DLD1 (cell line): ENCODE measurements at regions not wholly inside any gene's neighbourhood (a gene's known extent, or its start where the extent isn't known, plus 50 kb on each side); places are given as distances from the start of the nearest gene placed in this dataset.

Experiments used
- in situ Hi-C: cut with HindIII; loops from 2 replicates; pipeline ENCODE4 v1.10.0; 2017; ENCODE audit warnings: low sequenced_read_pairs

- in situ Hi-C loops, result no loop called here
These were observed 804.3 kb downstream of the CDH11 start for GRCh38 chr16:64317601-64318000.

- in situ Hi-C loops, result no loop called here
These were observed 808.1 kb downstream of the CDH11 start for GRCh38 chr16:64313726-64314125.

- in situ Hi-C loops, result no loop called here
These were observed 808.9 kb downstream of the CDH11 start for GRCh38 chr16:64312980-64313379.

DNA sequence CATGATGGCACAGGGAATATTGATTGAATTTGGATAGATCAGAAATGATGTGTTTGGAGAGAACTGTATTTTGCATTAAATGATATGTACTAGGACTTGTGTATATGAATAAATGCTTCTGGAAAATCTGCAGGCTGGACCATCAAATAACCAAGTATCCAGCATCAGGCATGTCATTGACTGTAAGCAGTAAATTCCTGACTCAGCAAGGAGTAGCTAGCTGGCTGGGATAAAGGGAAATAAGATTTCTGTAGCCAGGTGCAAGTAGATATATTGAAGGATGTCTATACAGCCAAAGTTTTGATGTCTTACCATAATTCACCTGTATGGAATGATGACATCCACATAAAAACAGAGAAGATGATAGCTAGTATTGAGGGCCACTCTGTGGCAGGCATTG is 809.6 kb downstream of the CDH11 start:
- in situ Hi-C loops, result no loop called here

DNA sequence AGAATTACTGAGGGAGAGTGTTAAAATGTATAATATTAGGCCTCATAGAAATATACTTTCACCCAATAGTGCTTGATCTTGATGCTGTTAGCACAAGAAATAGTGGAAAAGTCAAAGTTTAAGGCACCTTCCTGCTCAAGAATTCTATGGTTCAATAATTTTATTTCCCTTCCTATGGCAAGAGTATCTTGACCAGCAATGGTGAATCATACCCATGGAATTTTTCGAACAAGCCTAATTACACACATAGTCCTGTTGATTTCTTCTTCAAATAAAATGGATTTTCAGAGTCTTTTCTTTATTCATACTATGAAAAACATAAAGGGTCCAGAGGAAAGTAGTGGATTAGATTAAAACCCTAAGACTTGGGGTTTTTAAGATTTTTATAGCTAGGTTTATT is 810.6 kb downstream of the CDH11 start:
- in situ Hi-C loops, result no loop called here

DNA sequence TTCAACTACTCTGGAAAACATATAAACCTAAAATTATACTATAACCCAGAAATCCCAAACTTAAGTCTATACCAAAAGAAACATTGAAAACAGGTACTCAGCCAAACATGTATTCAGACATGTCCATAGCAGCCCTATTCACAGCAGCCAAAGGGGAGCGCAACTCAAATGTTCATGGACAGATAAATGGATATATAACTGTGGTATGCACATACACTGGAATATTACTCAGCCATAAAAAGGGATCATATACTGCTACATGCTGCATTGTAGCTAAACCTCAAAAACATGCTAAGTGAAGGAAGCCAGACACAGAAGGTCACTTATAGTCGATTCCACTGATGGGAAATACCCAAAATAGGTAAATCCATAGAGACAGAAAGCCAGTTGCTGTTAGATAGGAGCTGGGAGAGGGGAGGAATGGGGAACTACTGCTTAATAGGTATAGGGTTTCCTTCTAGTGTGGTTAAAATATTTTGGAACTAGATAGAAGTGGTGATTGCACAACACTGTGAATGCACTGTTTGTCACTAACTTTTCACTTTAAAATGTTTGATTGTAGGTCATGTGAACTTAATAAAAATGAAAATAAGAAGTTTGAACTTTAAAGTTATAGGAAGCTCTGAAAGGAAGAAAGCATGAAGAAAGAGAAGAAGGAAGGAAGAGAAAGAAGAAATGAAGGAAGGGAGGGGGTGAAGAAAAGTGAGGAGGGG is 812.3 kb downstream of the CDH11 start:
- in situ Hi-C loops, result no loop called here

DNA sequence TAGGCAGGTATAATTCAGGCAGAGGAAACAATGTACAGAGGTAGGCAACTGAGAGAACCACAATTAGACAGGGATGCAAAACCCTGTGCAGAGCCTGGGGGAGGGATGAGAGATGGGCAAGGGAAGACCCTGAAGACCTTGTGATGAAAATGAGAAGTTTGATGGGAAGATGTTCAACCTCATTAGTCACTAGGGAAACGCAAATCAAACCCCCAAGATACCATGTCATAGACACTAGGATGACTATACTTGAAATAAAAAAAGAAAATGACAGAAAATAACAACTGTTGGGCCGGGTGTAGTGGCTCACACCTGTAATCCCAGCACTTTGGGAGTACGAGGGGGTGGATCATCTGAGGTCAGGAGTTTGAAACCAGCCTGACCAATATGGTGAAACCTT is 813.1 kb downstream of the CDH11 start:
- in situ Hi-C loops, result no loop called here

GRCh38 chr16:64307431-64307830 is 814.4 kb downstream of the CDH11 start:
- in situ Hi-C loops, result no loop called here

DNA sequence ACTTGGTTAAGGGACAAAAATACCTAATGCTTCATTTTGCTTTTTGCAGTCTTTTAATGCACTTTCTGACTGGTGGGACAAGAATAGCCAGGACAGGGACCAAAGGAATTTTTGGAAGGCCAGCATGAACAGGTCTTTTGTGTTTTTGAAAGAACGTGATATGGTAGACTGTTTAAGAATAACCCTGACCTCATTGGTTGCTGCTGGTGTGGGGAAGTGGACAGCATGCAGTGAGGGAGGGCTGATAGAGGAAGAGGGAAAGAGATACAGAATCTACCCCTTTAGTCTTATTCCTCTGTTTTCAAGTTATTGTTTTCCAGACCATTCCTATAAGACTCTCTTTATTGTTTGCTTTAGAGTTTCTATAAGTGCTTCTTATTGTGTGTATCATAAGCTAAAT is 816.2 kb downstream of the CDH11 start:
- in situ Hi-C loops, result no loop called here

- in situ Hi-C loops, result no loop called here
These were observed 816.9 kb downstream of the CDH11 start for GRCh38 chr16:64304951-64305350.

DNA sequence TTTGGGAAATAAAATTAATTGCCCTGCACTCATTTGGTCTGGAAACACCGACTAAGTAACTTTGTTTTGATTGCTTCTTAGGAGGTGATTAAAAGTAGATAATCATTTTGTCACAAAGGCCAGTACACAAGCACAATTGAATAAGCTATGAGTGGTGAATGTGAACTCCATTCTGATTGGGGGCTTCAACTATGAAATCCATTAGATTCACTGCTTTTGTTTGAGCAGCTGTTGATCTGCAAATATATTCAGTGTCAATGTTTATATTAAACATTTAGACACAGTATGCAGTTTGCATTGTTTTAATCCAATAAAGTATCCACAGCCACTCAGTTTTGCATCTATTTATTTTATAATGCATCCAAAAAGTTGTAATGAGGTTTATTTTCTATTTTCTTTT is 817.5 kb downstream of the CDH11 start:
- in situ Hi-C loops, result no loop called here

DNA sequence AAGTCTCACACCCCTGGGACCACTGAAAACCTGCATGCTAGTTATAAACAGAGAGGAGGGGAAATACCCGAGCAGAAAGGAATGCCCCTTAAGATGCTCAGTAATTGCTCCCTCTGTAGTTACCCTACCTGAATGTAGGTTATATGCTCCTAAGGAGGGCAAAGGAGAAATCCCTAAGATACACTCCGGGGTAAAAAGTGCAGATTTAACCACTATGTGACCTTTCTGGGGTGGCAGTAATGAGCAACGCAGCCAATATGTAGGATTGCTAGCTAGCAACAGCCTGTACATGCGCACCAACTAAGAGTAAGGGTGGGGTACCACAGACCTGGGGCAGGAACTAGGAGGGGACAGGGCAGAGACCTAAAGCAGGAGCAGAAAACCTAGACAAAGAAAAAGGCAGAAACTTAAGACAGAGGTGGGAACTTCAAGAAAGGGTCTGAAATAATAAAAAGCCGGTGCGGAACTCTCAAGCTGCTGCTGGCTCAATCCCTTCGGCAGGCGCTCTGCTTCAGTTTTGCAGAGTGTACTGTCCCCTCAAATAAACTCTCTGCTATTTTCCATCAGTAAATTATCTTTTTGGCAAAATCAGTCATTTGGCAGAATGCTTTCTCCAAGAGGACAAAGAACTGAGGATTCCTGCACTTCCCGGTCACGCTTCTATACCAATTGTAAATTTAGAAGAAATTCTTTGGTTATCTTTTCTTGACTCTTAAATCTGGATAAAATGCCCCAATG is 823.8 kb downstream of the CDH11 start:
- in situ Hi-C loops, result no loop called here

GRCh38 chr16:64295466-64295865 is 826.4 kb downstream of the CDH11 start:
- in situ Hi-C loops, result no loop called here

GRCh38 chr16:64292953-64293352 is 828.9 kb downstream of the CDH11 start:
- in situ Hi-C loops, result no loop called here

DNA sequence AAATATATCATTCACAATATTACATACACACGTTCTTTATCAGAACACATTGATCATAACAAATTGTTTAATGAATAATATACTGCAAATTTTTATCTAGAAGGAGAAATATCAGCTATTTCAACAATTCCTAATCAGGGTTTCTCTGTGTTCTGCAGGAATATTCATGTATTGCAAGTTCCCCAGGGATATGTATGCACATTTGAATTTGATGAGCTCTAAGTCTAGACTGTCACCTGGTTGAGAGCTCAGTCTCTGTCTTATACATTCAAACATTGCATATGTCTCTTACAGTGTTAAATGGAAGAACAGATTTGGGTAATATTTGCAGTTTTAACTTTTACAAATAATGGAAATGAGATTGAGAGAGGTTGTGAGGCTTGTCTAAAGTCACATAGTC is 829.7 kb downstream of the CDH11 start:
- in situ Hi-C loops, result no loop called here

DNA sequence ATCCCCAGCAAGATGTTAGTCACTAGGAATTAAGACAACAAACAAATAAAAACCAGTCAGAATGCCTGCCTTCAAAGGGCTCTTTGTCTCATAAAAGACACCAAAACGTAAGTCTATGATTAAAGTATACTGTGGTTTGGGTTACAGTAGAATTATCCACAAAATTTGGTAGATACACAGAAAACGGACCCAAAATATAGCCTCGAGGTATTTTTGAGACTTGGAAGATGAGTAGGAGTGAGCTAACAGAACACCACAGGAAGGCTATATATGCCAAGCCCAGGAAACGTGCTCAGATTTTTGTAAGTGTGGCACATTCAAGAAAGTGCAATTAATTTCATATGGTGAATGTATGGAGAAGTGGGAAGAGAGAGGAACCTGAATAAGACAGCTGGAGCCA is 831.4 kb downstream of the CDH11 start:
- in situ Hi-C loops, result no loop called here

DNA sequence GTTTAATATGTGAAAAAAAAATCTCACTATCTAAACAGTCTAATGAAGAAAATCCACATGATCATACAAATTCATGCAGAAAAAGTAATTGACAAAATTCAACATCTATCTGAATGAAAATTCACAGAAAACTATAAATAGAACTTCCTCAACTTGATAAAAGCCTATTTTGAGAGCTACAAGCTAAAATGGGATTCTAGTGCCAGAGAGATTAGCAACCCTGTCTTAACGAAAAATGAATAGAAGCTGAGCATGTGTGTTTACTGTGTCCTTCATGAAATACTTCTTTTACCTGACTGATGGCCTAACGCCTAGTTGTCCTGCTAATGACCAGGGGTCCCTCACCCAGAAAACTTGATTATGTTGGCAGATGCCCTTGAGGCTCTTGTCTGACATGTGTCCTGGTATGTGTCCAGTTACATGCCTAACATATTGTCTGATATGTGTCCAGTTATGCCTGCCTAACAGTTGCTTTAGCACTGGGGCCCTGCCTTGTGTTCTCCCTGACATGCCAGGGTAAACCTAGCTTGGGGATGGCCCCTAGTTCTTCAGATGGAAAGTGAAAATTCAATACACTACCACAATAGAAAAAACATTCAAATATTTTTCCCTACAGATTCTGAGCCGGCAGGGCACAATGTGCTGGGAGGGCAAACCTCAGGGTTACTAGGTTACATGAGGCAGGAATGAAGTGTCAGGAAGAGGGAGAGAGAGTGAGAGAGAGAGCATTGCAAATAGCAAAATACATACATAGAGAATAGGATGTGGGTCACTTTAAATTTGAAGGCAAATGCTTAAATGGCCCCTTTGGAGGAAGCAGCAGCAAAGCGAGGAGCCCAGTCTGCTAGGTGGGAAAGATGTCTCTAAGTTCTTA is 834.0 kb downstream of the CDH11 start:
- in situ Hi-C loops, result no loop called here

- in situ Hi-C loops, result no loop called here
These were observed 839.7 kb downstream of the CDH11 start for GRCh38 chr16:64282181-64282580.

DNA sequence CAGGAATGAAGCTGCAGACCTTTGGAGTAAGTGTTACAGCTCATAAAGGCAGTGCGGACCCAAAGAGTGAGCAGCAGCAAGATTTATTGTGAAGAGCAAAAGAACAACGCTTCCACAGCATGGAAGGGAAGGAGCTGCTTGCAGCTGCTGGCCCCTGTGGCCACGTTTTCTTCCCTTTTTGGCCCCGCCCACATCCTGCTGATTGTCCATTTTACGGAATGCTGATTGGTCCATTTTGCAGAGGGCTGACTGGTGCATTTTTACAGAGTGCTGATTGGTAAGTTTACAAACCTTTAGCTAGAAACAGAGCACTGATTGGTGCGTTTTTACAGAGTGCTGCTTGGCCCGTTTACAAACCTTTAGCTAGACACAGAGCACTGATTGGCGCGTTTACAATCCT is 841.5 kb downstream of the CDH11 start:
- in situ Hi-C loops, result no loop called here

GRCh38 chr16:64278196-64278595 is 843.7 kb downstream of the CDH11 start:
- in situ Hi-C loops, result no loop called here

DNA sequence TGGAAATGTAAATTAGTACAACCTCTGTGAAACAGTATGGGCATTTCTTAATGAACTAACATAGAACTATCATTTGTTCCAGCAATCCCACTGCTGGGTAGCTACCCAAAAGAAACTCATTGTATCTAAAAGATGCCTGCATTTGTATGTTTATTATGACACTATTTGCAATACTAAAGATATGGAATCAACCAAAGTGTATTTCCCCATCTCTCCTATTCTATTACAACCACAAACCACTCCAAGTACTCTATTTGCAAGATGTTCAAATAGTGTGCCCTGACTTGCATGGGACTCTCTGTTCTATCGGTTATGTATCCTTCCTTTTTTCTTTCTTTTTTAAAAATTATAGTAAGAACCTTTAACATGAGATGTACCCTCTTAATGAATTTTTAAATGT is 845.2 kb downstream of the CDH11 start:
- in situ Hi-C loops, result no loop called here

GRCh38 chr16:64272028-64272427 is 849.8 kb downstream of the CDH11 start:
- in situ Hi-C loops, result no loop called here
